ENCODE measurements at regions not wholly inside any gene's neighbourhood (a gene's known extent, or its start where the extent isn't known, plus 50 kb on each side); places are given as distances from the start of the nearest gene placed in this dataset.
"Not testable (repeated sequence)": the region's sequence is repeated elsewhere in the genome, so short reads cannot be mapped to it uniquely, and the experiment has no call there.

DNA sequence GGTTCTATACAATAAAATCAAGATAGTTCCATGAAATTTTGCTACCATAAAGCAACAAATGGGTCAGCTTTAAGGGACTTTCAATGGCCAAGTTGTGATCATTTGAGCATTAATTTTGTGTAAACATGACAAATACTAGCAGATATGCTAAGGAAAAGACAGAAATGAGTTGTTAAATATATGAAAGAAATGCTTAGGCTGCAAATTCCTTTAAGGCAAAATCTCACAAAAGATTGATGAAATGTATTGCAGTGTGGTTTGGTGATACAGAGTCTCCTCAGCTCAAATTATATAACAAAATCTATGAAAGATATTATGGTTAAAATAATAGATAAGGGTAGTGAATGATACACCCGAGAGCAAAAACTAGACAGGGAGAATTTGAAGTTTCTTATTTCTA lies 377.2 kb downstream of the RAP2B start:
- no peak for DNase-seq (ENCODE audit: low read depth in 4 of 4, low spot score in 2 of 4)

DNA sequence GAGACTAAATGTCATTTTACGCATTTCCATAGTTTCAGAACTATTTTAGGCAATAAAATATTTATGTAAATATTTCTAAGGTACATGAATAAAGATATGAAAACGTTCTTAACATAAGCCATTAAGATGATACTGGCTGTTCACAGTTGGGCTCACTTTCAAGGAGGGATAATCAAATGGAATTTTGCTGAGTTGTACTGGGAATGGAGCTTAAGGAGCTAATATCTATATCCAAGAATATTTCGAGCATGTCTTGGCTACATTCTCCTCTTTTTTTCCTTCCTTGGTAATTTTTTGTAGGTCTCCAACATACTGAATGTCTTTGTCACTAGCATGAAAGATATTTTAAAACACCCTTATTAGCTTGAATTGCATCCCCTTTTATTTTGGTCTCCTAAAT lies 383.4 kb downstream of the RAP2B start:
- no peak for DNase-seq (ENCODE audit: low read depth in 4 of 4, low spot score in 2 of 4)

- no peak for DNase-seq (ENCODE audit: low read depth in 4 of 4, low spot score in 2 of 4)
Measured at GRCh38 chr3:153547970-153548369, 385.9 kb downstream of the RAP2B start.

DNA sequence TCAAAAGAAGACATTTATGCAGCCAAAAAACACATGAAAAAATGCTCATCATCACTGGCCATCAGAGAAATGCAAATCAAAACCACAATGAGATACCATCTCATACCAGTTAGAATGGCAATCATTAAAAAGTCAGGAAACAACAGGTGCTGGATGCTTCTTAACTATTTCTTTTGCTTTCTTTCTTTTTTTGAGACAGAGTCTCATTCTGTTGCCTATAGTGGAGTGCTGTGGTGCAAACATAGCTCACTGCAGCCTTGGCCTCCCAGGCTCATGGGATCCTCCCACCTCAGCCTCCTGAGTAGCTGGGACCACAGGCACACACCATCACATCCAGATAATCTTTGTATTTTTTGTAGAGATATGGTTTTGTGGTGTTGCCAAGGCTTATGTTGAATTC lies 387.7 kb downstream of the RAP2B start:
- DNase-seq (ENCODE audit: low read depth in 4 of 4, low spot score in 2 of 4): not testable (repeated sequence)

DNA sequence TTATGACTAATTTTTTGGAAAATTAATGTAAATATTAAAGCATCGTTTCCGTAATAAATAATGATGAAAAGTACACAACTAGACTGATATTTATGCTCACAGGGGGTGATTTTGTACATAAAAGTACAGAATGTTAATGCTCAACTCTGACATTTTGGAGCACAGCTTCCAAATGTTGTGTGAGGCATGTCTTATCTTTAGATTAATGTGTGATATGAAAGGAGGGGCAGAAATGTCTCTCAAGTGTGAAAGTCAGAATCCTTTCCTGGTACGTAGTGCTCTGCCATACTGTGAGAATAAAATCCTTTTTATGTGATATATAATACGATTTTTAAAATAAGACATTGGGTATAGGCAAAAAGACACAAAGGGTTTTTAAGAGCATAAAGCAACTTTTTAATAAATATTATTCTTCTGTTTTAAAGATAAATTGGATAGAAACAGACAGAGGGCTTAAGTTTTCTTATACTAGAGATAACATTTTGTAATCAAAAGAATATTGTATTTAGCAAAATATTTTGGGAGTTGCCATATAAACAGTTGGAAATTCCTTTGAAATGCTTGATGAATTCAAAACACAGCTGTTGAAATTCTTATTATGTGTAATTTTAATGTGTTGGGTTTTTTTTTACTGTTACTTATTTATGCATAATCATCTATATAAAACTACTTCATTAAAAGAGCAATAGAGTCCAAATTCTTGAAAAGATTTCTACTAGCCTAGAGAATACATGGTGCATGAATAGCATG lies 389.7 kb downstream of the RAP2B start:
- DNase-seq (ENCODE audit: low read depth in 4 of 4, low spot score in 2 of 4): no peak

DNA sequence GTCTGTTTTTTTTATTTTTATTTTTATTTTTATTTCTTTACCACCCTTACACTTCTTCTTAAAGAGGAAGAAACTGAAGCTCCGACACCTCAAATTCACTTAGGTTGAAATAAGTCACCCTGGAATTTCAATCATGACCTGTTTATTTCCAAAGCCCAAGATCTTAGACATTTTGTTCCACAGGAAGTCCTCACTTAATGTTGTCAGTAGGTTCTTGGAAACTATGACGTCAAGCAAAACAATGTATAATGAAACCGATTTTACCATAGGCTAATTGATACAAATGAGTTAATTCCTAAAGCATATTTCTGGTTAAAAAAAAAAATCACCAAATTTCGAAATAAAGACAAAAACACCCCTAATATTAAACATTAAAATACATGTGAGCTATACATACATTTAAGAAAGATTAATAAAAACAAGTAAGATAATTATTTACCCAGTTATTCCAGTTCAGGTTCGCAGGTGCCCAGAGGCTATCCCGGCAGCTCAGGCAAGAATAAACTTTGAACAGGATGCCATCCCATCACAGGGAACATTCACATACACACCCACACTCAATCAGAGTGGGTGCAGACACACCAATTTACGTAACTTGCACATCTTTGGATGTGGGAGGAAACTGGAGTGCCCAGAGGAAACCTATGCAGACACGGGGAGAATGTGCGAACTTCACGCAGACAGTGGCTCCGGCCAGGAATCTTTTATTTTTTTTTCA lies 391.0 kb downstream of the RAP2B start:
- no peak for DNase-seq (ENCODE audit: low read depth in 4 of 4, low spot score in 2 of 4)

DNA sequence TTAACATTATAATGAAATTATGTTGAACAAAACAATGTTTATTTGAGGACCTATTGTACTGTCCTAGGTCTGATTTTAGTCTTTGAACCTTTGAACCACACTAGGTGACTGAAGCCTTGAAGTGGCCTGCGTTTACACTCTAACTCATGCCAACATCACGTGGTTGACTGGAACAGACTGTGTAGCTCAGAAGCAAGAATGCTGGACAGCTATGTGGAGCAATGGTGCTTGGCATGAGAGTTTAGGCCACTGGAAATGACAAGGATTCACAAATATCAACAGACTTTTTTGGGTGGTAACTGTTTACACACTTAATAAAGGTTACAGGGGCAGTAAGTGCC lies 391.5 kb downstream of the RAP2B start:
- DNase-seq (ENCODE audit: low read depth in 4 of 4, low spot score in 2 of 4): no peak

DNA sequence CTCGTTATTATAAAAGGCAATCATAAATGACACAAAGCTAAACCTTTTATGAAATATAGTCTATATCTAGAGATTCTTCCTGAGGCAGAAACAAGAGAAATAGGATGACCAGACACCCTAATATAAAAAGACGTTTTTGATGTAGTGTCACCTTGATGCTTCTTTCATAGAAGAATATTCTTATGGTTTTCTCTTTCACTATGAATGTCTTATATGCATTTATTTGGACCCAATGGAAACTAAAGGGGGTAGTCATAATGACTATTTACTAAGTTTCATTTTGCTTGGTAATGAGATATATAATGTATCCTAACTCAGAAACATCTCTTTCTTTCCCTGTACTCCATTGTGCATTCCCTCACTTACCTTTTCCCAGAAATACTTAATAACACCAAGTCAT lies 393.9 kb downstream of the RAP2B start:
- DNase-seq (ENCODE audit: low read depth in 4 of 4, low spot score in 2 of 4): no peak

GRCh38 chr3:153559366-153559765 lies 397.3 kb downstream of the RAP2B start:
- not testable (repeated sequence) for DNase-seq (ENCODE audit: low read depth in 4 of 4, low spot score in 2 of 4)

GRCh38 chr3:153567011-153567410 lies 405.0 kb downstream of the RAP2B start:
- DNase-seq (ENCODE audit: low read depth in 4 of 4, low spot score in 2 of 4): no peak

DNA sequence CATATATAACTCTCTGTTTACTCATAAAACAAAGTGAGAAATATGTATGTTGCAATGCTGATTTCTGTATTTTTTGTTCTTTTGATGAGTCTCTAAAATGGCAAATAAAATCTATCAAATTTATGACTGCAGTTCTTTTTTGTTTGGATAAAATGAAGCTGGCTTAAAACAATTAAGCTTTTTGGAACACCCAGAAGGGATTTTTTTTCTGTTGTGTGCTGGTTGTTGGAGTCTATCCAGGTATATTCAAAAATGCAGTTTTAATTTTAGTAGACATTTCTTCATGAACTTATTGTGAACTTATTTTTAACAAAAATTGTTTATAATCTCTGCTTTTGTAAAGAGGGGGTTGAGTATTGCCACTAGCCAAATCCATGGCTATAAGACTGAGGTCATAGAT lies 405.5 kb downstream of the RAP2B start:
- DNase-seq (ENCODE audit: low read depth in 4 of 4, low spot score in 2 of 4): no peak

GRCh38 chr3:153570481-153570880 lies 408.5 kb downstream of the RAP2B start:
- DNase-seq (ENCODE audit: low read depth in 4 of 4, low spot score in 2 of 4): not testable (repeated sequence)

DNA sequence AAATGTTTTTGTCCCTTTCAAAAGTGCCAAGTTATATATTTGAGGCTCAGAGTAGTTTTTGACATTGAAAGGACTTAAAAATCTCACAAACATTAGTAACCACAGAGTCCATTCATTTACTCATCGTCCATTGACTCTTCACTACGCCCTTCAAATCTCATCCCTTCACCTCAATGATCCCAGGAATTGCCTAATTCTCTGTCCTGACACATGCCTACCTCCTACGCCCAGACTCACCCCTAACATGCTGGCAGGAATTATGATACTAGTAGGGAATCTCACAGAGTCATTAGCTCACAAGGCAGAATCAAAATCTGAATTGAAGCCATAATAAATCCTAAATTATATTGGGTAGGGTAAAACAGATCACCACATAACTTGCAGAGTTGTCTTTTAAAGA lies 410.1 kb downstream of the RAP2B start:
- no peak for DNase-seq (ENCODE audit: low read depth in 4 of 4, low spot score in 2 of 4)

GRCh38 chr3:153572654-153573053 lies 410.6 kb downstream of the RAP2B start:
- no peak for DNase-seq (ENCODE audit: low read depth in 4 of 4, low spot score in 2 of 4)

- no peak for DNase-seq (ENCODE audit: low read depth in 4 of 4, low spot score in 2 of 4)
Measured at GRCh38 chr3:153573481-153573880, 411.5 kb downstream of the RAP2B start.

- no peak for DNase-seq (ENCODE audit: low read depth in 4 of 4, low spot score in 2 of 4)
Measured at GRCh38 chr3:153574445-153574844, 412.4 kb downstream of the RAP2B start.

- no peak for DNase-seq (ENCODE audit: low read depth in 4 of 4, low spot score in 2 of 4)
Measured at GRCh38 chr3:153577059-153577736, 415.2 kb downstream of the RAP2B start.

DNA sequence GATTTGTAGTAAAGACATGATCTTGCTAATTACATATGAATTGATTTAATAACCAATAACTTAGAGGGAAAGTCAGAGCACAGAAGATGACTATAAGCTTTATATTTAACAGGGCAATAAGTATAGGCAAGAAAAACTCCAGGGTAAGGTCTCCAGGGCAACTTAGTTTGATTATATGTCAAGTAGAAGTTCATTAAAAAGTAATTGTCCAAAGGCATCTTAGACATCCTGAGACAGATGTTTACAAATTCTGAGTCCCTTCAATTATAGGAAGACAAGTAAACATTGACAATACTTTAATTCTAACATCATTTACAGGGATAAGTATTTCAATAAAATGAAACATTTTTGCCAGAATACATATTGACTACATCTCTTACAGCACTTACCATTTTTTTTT lies 416.0 kb downstream of the RAP2B start:
- DNase-seq (ENCODE audit: low read depth in 4 of 4, low spot score in 2 of 4): no peak

DNA sequence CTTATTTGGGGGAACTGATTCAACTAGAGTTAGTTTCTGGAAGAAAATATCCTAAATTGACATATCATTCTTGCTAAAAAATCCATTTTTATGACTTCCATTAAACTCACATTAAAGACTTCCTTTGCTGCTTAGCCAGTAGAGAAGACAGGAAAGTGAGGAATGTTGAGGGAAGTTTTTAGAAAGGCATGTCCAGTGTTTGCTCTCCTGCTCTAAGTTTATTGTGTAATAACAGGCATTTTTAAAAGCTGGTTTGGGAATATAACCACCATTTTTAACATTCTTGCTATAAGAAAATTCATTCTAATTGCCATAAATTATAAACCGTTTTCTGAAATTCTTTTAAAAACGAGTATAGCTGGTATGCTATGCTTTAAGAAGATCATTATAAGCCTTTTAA lies 428.0 kb downstream of the RAP2B start:
- no peak for DNase-seq (ENCODE audit: low read depth in 4 of 4, low spot score in 2 of 4)

DNA sequence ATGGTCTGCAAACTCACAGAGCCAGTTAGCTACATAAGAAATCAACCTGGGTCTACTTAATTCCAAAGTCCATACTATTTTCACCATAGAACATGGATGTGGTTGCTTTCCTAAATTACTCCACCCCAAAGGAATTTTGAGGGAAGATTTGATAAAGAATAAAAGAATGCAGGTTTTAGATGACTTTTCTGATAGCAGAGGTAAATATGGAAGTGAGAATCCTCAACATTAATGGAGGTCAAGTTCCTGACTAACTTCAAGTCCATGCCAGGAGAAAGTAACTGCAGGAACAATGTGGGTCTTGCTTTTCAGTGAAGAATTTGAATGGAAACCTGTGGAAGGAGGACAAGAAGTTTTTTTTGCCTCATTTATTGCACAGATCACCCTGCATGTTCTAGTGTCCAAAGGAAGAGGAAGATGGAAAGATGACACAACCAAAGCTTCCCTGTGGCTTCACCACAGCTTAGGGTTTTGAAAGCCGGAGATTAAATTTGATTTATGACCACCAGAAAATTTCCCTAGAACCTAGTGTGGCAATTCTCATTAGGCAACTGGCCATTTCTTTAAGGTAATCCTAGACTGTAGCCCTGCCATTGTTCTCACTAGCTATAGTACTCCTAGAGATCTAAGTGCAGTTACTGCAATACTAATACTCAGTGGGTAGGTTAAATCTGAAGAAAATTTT lies 429.7 kb downstream of the RAP2B start:
- DNase-seq (ENCODE audit: low read depth in 4 of 4, low spot score in 2 of 4): no peak

DNA sequence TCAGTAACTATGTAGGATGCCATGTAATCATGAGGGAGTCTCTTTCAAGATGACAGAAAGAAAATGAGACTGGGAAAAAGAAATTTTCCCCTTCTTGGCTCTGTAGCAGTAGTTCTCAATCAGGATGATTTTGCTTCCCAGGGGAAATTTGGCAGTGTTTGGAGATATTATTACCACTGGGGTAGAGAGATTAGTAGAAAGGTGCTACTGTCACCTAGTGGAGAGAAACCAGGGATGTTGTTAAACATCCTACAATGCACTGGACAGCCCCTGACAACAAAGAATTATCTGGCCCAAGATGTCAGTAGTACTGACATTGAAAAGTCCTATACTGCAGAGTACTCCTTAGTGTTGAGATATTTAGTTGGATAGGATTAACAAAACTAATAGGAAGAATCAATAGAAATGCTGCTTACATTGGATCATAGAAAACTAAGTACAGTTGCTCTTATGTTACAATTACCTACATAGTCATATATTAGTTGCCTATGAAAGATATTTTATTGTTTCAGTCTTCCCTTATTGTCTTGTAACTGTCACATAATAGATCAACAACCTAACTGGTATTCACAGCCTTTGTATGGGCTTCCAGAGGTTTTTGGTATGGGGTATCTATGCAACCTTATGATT lies 433.3 kb downstream of the RAP2B start:
- no peak for DNase-seq (ENCODE audit: low read depth in 4 of 4, low spot score in 2 of 4)
